Spleen (tissue), 7 donors: ENCODE measurements at regions not wholly inside any gene's neighbourhood (a gene's known extent, or its start where the extent isn't known, plus 50 kb on each side); places are given as distances from the start of the nearest gene placed in this dataset.

Source experiments
- POLR2A ChIP-seq, 3 donors: fragments of 450-650 bp; IDR thresholded peaks; one replicate each; pipeline ENCODE4 v1.5.1; 2017; ENCODE audit warnings: antibody characterized with exemption in 3 of 3, mild to moderate bottlenecking in 1 of 3
- TF ChIP-seq, protein P1 (sequence below), 11 experiments: fragments of 200-600 bp in 7 of 11; fragments of 450-650 bp in 4 of 11; sonication (generic) in 4 of 11; IDR thresholded peaks in 8 of 11; conservative IDR thresholded peaks in 3 of 11; 1 replicate in 7 of 11; 2 replicates in 4 of 11; pipeline versions ENCODE4 v1.4.0 to v1.8.0; 2016 to 2021; ENCODE audit warnings: antibody characterized with exemption in 11 of 11, inconsistent platforms in 4 of 11, mild to moderate bottlenecking in 1 of 11
- donor health status: DM: no; HTN: no; CAD: no; lungs with moderate emphysema.
- donor health status: DM: no; HTN: no; CAD: no.
- donor health status: DM: no; HTN: no; CAD: no.

DNA sequence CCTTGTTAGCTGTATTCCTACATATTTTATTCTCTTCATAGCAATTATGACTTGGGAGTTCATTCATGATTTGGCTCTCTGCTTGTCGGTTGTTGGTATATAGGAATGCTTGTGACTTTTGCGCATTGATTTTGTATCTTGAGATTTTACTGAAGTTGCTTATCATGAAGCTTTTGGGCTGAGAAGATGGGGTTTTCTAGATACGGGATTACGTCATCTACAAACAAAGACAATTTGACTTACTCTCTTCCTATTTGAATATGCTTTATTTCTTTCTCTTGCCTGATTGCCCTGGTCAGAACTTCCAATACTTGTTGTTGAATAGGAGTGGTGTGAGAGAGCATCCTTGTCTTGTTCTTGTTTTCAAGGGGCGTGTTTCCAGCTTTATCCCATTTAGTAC, 569.8 kb upstream of the NRXN1 start:
- TF ChIP-seq, protein P1, sequence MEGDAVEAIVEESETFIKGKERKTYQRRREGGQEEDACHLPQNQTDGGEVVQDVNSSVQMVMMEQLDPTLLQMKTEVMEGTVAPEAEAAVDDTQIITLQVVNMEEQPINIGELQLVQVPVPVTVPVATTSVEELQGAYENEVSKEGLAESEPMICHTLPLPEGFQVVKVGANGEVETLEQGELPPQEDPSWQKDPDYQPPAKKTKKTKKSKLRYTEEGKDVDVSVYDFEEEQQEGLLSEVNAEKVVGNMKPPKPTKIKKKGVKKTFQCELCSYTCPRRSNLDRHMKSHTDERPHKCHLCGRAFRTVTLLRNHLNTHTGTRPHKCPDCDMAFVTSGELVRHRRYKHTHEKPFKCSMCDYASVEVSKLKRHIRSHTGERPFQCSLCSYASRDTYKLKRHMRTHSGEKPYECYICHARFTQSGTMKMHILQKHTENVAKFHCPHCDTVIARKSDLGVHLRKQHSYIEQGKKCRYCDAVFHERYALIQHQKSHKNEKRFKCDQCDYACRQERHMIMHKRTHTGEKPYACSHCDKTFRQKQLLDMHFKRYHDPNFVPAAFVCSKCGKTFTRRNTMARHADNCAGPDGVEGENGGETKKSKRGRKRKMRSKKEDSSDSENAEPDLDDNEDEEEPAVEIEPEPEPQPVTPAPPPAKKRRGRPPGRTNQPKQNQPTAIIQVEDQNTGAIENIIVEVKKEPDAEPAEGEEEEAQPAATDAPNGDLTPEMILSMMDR (IDR thresholded peaks at IDR 0.05 in 8 of 11, conservative IDR thresholded peaks at IDR 0.05 in 3 of 11), result no peak
- TF ChIP-seq POLR2A (IDR thresholded peaks at IDR 0.05), result no peak
